Liver (tissue), 8 donors: ENCODE measurements at regions not wholly inside any gene's neighbourhood (a gene's known extent, or its start where the extent isn't known, plus 50 kb on each side); places are given as distances from the start of the nearest gene placed in this dataset.

Experiments used
- DNase-seq: peaks from one replicate; pipeline ENCODE4 v3.0.0-alpha.2; 2017; ENCODE audit warnings: low spot score
- H3K27ac ChIP-seq, 2 donors: one replicate each; pipeline ENCODE4 v1.7.0; 2013; ENCODE audit warnings: inconsistent platforms in 2 of 2, low read length in 2 of 2, control low read depth in 1 of 2, low read depth in 1 of 2, mild to moderate bottlenecking in 1 of 2
- H3K27me3 ChIP-seq, 4 donors: one replicate each; pipeline versions ENCODE4 v1.6.1 to v1.7.0; 2013; ENCODE audit warnings: low read length in 3 of 4, inconsistent platforms in 1 of 4, mild to moderate bottlenecking in 1 of 4, moderate library complexity in 1 of 4; ENCODE audit not compliant: control insufficient read depth in 4 of 4, insufficient read depth in 4 of 4
- H3K36me3 ChIP-seq, 4 donors: one replicate each; pipeline versions ENCODE4 v1.6.1 to v1.7.0; 2013; ENCODE audit warnings: low read length in 3 of 4, mild to moderate bottlenecking in 3 of 4, low read depth in 1 of 4, moderate library complexity in 1 of 4; ENCODE audit not compliant: control insufficient read depth in 4 of 4, insufficient read depth in 3 of 4
- H3K4me1 ChIP-seq, 4 donors: one replicate each; pipeline versions ENCODE4 v1.6.1 to v1.7.0; 2013; ENCODE audit warnings: low read length in 3 of 4, mild to moderate bottlenecking in 3 of 4, moderate library complexity in 1 of 4; ENCODE audit not compliant: control insufficient read depth in 4 of 4, insufficient read depth in 4 of 4
- H3K4me3 ChIP-seq, 3 donors: one replicate each; pipeline versions ENCODE4 v1.6.1 to v1.7.0; 2013; ENCODE audit warnings: low read length in 3 of 3, control low read depth in 1 of 3, low read depth in 1 of 3, mild to moderate bottlenecking in 1 of 3
- H3K9ac ChIP-seq, 2 donors: one replicate each; pipeline ENCODE4 v1.7.0; 2013; ENCODE audit warnings: low read length in 2 of 2, mild to moderate bottlenecking in 2 of 2, moderate library complexity in 2 of 2, control low read depth in 1 of 2, low read depth in 1 of 2
- H3K9me3 ChIP-seq, 4 donors: one replicate each; pipeline versions ENCODE4 v1.6.1 to v1.7.0; 2013; ENCODE audit warnings: low read length in 3 of 4; ENCODE audit not compliant: control insufficient read depth in 4 of 4
- EGR1 ChIP-seq, 2 donors: IDR thresholded peaks; 2 replicates each; pipeline ENCODE4 v1.6.1; 2016 to 2018; ENCODE audit warnings: antibody characterized with exemption in 2 of 2, low read depth in 2 of 2
- FOXA1 ChIP-seq: IDR thresholded peaks from 2 replicates; pipeline ENCODE4 v1.6.1; 2016; ENCODE audit warnings: antibody characterized with exemption
- FOXA2 ChIP-seq: IDR thresholded peaks from 2 replicates; pipeline ENCODE4 v1.6.1; 2016; ENCODE audit warnings: antibody characterized with exemption
- GABPA ChIP-seq, 2 donors: IDR thresholded peaks in 1 of 2; conservative IDR thresholded peaks in 1 of 2; 2 replicates each; pipeline ENCODE4 v1.6.1; 2016; ENCODE audit warnings: antibody characterized with exemption in 2 of 2, mild to moderate bottlenecking in 1 of 2, moderate library complexity in 1 of 2
- HNF4A ChIP-seq, 2 donors: conservative IDR thresholded peaks; 2 replicates each; pipeline ENCODE4 v1.6.1; 2016; ENCODE audit warnings: antibody characterized with exemption in 2 of 2, mild to moderate bottlenecking in 2 of 2
- HNF4G ChIP-seq: IDR thresholded peaks from 2 replicates; pipeline ENCODE4 v1.6.1; 2016; ENCODE audit warnings: antibody characterized with exemption
- JUND ChIP-seq, 2 donors: IDR thresholded peaks; 2 replicates each; pipeline ENCODE4 v1.6.1; 2016; ENCODE audit warnings: antibody characterized with exemption in 2 of 2
- NR2F2 ChIP-seq: IDR thresholded peaks from 2 replicates; pipeline ENCODE4 v1.6.1; 2016; ENCODE audit warnings: antibody characterized with exemption
- RAD21 ChIP-seq, 2 donors: IDR thresholded peaks; 2 replicates each; pipeline ENCODE4 v1.6.1; 2016; ENCODE audit warnings: antibody characterized with exemption in 2 of 2, mild to moderate bottlenecking in 2 of 2
- RXRA ChIP-seq, 2 donors: IDR thresholded peaks; 2 replicates each; pipeline ENCODE4 v1.6.1; 2017 to 2018; ENCODE audit warnings: antibody characterized with exemption in 2 of 2, mild to moderate bottlenecking in 1 of 2
- SP1 ChIP-seq: IDR thresholded peaks from 2 replicates; pipeline ENCODE4 v1.6.1; 2018; ENCODE audit warnings: antibody characterized with exemption, mild to moderate bottlenecking
- TAF1 ChIP-seq: conservative IDR thresholded peaks from 2 replicates; pipeline ENCODE4 v1.6.1; 2016; ENCODE audit warnings: antibody characterized with exemption, mild to moderate bottlenecking
- YY1 ChIP-seq: IDR thresholded peaks from 2 replicates; pipeline ENCODE4 v1.6.1; 2016; ENCODE audit warnings: antibody characterized with exemption, mild to moderate bottlenecking
- WGBS: extraction: QIAGEN DNeasy Blood & Tissue Kit; methylation state at CpG from one replicate; pipeline ENCODE4 v1.1.7; 2013; 5-methylcytosine and 5-hydroxymethylcytosine counted together
- TF ChIP-seq, protein P1 (sequence below): fragments of 150-350 bp; IDR thresholded peaks from 2 replicates; pipeline ENCODE4 v1.5.1; 2017; ENCODE audit warnings: improper control_type of control experiment, low read depth, low read length; ENCODE audit not compliant: missing input control
- TF ChIP-seq, protein P2 (sequence below): IDR thresholded peaks from 2 replicates; pipeline ENCODE4 v1.6.1; 2016; ENCODE audit warnings: antibody characterized with exemption
- TF ChIP-seq, protein P3 (sequence below): IDR thresholded peaks from 2 replicates; pipeline ENCODE4 v1.6.1; 2016; ENCODE audit warnings: antibody characterized with exemption
- TF ChIP-seq, protein P4 (sequence below): IDR thresholded peaks from 2 replicates; pipeline ENCODE4 v1.6.1; 2016; ENCODE audit warnings: antibody characterized with exemption
- donor health status: healthy.
- donor health status: healthy.
- donor health status: healthy.
- donor health status: healthy.
- donor health status: healthy.

DNA sequence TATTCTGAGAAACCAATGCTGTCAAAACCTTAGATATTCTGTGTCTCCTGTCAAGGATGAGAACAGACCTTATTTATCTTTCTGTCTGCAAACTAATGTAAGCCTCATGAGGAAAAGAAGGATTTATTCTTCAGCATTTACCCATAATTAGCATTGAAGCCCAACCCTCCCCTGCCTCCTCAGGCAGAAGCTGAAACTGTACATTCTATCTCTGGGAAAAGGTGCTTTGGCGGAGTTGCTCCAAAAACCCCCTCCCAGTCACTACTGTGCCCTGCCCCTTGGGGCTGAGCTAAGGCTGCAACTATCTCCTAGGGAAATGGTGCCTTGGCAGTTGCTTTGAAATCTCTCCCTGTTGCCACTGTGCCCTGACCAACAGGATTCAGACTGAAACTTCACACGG is 106.2 kb upstream of the TLR4 start:
- 96% methylated on average over 2 of the region's 2 CpGs for WGBS
- Histone ChIP-seq H3K9ac (no peak overlapping the region), H3K27me3 (no peaks in the 10 kb centered on the region)

DNA sequence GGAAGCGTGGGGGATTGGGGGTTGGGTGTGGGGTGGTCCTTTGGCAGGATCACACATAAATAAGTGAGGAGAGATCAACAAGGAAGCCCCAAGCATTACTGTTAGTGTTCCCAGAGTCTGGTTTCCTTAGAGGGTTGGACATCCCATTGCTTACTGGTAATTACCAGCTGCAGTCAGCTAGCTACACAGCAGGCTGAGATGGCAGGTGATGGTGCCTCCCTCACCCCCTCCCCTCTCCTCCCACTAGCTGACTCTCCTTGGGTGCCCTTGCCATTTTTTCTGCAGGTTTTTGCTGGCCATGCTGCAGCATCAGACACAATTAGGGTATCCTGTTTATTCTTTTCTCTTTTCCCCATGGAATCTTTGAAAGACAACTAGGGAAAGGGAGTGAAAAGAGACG is 107.5 kb upstream of the TLR4 start:
- TF ChIP-seq FOXA1 (no peak), HNF4G (no peak), JUND (IDR thresholded peaks at IDR 0.05) (no peak), SP1 (no peak), FOXA2 (no peak), RAD21 (IDR thresholded peaks at IDR 0.05) (no peak), YY1 (no peak), NR2F2 (no peak), GABPA (IDR thresholded peaks at IDR 0.05 in 1 of 2, conservative IDR thresholded peaks at IDR 0.05 in 1 of 2) (no peak), EGR1 (IDR thresholded peaks at IDR 0.05; ENCODE audit: low read depth in 2 of 2) (no peak), HNF4A (conservative IDR thresholded peaks at IDR 0.05) (no peak), RXRA (IDR thresholded peaks at IDR 0.05) (no peak), TAF1 (no peak)
- TF ChIP-seq, protein P1, sequence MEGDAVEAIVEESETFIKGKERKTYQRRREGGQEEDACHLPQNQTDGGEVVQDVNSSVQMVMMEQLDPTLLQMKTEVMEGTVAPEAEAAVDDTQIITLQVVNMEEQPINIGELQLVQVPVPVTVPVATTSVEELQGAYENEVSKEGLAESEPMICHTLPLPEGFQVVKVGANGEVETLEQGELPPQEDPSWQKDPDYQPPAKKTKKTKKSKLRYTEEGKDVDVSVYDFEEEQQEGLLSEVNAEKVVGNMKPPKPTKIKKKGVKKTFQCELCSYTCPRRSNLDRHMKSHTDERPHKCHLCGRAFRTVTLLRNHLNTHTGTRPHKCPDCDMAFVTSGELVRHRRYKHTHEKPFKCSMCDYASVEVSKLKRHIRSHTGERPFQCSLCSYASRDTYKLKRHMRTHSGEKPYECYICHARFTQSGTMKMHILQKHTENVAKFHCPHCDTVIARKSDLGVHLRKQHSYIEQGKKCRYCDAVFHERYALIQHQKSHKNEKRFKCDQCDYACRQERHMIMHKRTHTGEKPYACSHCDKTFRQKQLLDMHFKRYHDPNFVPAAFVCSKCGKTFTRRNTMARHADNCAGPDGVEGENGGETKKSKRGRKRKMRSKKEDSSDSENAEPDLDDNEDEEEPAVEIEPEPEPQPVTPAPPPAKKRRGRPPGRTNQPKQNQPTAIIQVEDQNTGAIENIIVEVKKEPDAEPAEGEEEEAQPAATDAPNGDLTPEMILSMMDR, result no peak
- TF ChIP-seq, protein P2, sequence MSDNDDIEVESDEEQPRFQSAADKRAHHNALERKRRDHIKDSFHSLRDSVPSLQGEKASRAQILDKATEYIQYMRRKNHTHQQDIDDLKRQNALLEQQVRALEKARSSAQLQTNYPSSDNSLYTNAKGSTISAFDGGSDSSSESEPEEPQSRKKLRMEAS, result no peak
- TF ChIP-seq, protein P3, sequence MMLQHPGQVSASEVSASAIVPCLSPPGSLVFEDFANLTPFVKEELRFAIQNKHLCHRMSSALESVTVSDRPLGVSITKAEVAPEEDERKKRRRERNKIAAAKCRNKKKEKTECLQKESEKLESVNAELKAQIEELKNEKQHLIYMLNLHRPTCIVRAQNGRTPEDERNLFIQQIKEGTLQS, result no peak
- TF ChIP-seq, protein P4, sequence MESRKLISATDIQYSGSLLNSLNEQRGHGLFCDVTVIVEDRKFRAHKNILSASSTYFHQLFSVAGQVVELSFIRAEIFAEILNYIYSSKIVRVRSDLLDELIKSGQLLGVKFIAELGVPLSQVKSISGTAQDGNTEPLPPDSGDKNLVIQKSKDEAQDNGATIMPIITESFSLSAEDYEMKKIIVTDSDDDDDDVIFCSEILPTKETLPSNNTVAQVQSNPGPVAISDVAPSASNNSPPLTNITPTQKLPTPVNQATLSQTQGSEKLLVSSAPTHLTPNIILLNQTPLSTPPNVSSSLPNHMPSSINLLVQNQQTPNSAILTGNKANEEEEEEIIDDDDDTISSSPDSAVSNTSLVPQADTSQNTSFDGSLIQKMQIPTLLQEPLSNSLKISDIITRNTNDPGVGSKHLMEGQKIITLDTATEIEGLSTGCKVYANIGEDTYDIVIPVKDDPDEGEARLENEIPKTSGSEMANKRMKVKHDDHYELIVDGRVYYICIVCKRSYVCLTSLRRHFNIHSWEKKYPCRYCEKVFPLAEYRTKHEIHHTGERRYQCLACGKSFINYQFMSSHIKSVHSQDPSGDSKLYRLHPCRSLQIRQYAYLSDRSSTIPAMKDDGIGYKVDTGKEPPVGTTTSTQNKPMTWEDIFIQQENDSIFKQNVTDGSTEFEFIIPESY, result no peak
- peaks cover 0 to 3% (median 0%) of the 10 kb centered on the region in 4 donors for H3K9me3 ChIP-seq
- H3K4me3 ChIP-seq, result no peak overlapping the region
- WGBS, result 71% methylated on average over 2 of the region's 2 CpGs
- H3K4me1 ChIP-seq, result no peaks in the 10 kb centered on the region
- no peaks in the 10 kb centered on the region for H3K27me3 ChIP-seq
- no peaks in the 10 kb centered on the region for H3K36me3 ChIP-seq
- H3K9ac ChIP-seq, result no peak overlapping the region
- no peak for DNase-seq
- no peak overlapping the region for H3K27ac ChIP-seq

More for the DNA sequence above, 106.2 kb upstream of the TLR4 start:
- Histone ChIP-seq H3K36me3 (no peaks in the 10 kb centered on the region), H3K4me1 (no peaks in the 10 kb centered on the region), H3K4me3 (no peak overlapping the region), H3K27ac (no peak overlapping the region), H3K9me3 (peaks cover 0 to 3% (median 0%) of the 10 kb centered on the region in 4 donors)
- TF ChIP-seq YY1 (no peak), FOXA1 (no peak), EGR1 (IDR thresholded peaks at IDR 0.05; ENCODE audit: low read depth in 2 of 2) (no peak), FOXA2 (no peak), RXRA (IDR thresholded peaks at IDR 0.05) (no peak), HNF4A (conservative IDR thresholded peaks at IDR 0.05) (no peak)
- DNase-seq, result no peak
